IMR-90 (cell line): ENCODE measurements at regions not wholly inside any gene's neighbourhood (a gene's known extent, or its start where the extent isn't known, plus 50 kb on each side); places are given as distances from the start of the nearest gene placed in this dataset.
"Not testable (repeated sequence)": the region's sequence is repeated elsewhere in the genome, so short reads cannot be mapped to it uniquely, and the experiment has no call there.

ENCODE experiments used
- CEBPB ChIP-seq: IDR thresholded peaks from 2 replicates; pipeline ENCODE4 v1.6.1; 2012; ENCODE audit warnings: low read depth, low read length, improper control_type of control experiment
- CHD1 ChIP-seq: IDR thresholded peaks from 2 replicates; pipeline ENCODE4 v1.6.1; 2012; ENCODE audit warnings: low read depth, low read length, improper control_type of control experiment
- CTCF ChIP-seq: conservative IDR thresholded peaks from 2 replicates; pipeline ENCODE4 v1.5.1; 2012; ENCODE audit warnings: mild to moderate bottlenecking, low read depth, low read length, improper control_type of control experiment
- ELK1 ChIP-seq: fragments of 150-350 bp; IDR thresholded peaks from 2 replicates; pipeline ENCODE4 v1.6.1; 2016; ENCODE audit warnings: low read depth, mild to moderate bottlenecking, low read length, moderate library complexity, borderline replicate concordance
- MXI1 ChIP-seq: IDR thresholded peaks from 2 replicates; pipeline ENCODE4 v1.6.1; 2012; ENCODE audit warnings: low read depth, mild to moderate bottlenecking, low read length, moderate library complexity, borderline replicate concordance
- POLR2A ChIP-seq: IDR thresholded peaks from 2 replicates; pipeline ENCODE4 v1.6.1; 2012; ENCODE audit warnings: mild to moderate bottlenecking, low read depth, low read length
- RAD21 ChIP-seq: IDR thresholded peaks from 2 replicates; pipeline ENCODE4 v1.6.1; 2012; ENCODE audit warnings: low read length, improper control_type of control experiment
- RFX5 ChIP-seq: IDR thresholded peaks from 2 replicates; pipeline ENCODE4 v1.8.0; 2012; ENCODE audit warnings: low read depth, mild to moderate bottlenecking, low read length, moderate library complexity
- SMC3 ChIP-seq: fragments of 150-350 bp; IDR thresholded peaks from 2 replicates; pipeline ENCODE4 v1.6.1; 2016; ENCODE audit warnings: low read depth, mild to moderate bottlenecking, antibody characterized with exemption, low read length, moderate library complexity
- USF2 ChIP-seq: fragments of 150-350 bp; IDR thresholded peaks from 2 replicates; pipeline ENCODE4 v1.6.1; 2017; ENCODE audit warnings: mild to moderate bottlenecking, antibody characterized with exemption, low read length, low read depth

GRCh38 chr21:28839237-28839636 lies 153.4 kb downstream of the LTN1 start:
- TF ChIP-seq POLR2A, CTCF, ELK1, MXI1, USF2, SMC3, RAD21, CHD1, CEBPB, RFX5: not testable (repeated sequence)
